ENCODE measurements at regions not wholly inside any gene's neighbourhood (a gene's known extent, or its start where the extent isn't known, plus 50 kb on each side); places are given as distances from the start of the nearest gene placed in this dataset.

GRCh38 chr4:60013464-60014184 is 1186.5 kb upstream of the ADGRL3 start:
- TF ChIP-seq, protein P1, sequence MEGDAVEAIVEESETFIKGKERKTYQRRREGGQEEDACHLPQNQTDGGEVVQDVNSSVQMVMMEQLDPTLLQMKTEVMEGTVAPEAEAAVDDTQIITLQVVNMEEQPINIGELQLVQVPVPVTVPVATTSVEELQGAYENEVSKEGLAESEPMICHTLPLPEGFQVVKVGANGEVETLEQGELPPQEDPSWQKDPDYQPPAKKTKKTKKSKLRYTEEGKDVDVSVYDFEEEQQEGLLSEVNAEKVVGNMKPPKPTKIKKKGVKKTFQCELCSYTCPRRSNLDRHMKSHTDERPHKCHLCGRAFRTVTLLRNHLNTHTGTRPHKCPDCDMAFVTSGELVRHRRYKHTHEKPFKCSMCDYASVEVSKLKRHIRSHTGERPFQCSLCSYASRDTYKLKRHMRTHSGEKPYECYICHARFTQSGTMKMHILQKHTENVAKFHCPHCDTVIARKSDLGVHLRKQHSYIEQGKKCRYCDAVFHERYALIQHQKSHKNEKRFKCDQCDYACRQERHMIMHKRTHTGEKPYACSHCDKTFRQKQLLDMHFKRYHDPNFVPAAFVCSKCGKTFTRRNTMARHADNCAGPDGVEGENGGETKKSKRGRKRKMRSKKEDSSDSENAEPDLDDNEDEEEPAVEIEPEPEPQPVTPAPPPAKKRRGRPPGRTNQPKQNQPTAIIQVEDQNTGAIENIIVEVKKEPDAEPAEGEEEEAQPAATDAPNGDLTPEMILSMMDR (IDR thresholded peaks at IDR 0.05; ENCODE audit: poor library complexity) = no peak
- TF ChIP-seq EZH2 (IDR thresholded peaks at IDR 0.05; ENCODE audit: borderline replicate concordance) (no peak), EZH2phosphoT487 (IDR thresholded peaks at IDR 0.05; ENCODE audit: low read depth, severe bottlenecking, unreplicated experiment) (no peak)

All from hepatocyte (in vitro differentiated cells).